B cell (primary cell): ENCODE measurements at regions not wholly inside any gene's neighbourhood (a gene's known extent, or its start where the extent isn't known, plus 50 kb on each side); places are given as distances from the start of the nearest gene placed in this dataset.

Experiments used
- ATAC-seq: fragments of 200-7000 bp; cut with Tn5 transposase; one replicate; pipeline ENCODE4 v1.10.0; 2021; ENCODE audit warnings: low read depth, mild to moderate bottlenecking, moderate number of reproducible peaks, moderate library complexity
- CTCF ChIA-PET: fragments of 350-600 bp; sonication (Branson Sonifier 250); formaldehyde crosslinking; loops from one replicate; lab custom pipeline; 2021; ENCODE audit warnings: antibody characterized with exemption, inconsistent platforms; lab: Charles Lee
- POLR2A ChIA-PET: fragments of 350-600 bp; sonication (Branson Sonifier 250); formaldehyde crosslinking; loops from one replicate; lab custom pipeline; 2021; ENCODE audit warnings: antibody characterized with exemption; lab: Charles Lee
- DNase-seq: peaks from one replicate; pipeline ENCODE4 v3.0.0; 2013
- H2AFZ ChIP-seq: 2 replicates; pipeline ENCODE4 v1.6.1; 2012; ENCODE audit warnings: mild to moderate bottlenecking, low read depth, low read length; ENCODE audit not compliant: insufficient read depth, poor library complexity, severe bottlenecking
- H3K27ac ChIP-seq, 2 donors: 1 replicate in 1 of 2; 2 replicates in 1 of 2; pipeline ENCODE4 v1.5.1; 2012 to 2013; ENCODE audit warnings: low read length in 2 of 2, mild to moderate bottlenecking in 2 of 2, moderate library complexity in 1 of 2
- H3K27me3 ChIP-seq, 4 experiments: fragments of 200-600 bp in 1 of 4; sonication (generic) in 1 of 4; replicated peaks in 1 of 4; 1 replicate in 2 of 4; 2 replicates in 2 of 4; pipeline versions ENCODE4 v1.6.1 to v1.7.0; 2013 to 2016; ENCODE audit warnings: low read length in 3 of 4, mild to moderate bottlenecking in 2 of 4, mixed read lengths in 1 of 4, moderate library complexity in 1 of 4; ENCODE audit not compliant: insufficient read depth in 4 of 4, control insufficient read depth in 3 of 4; ENCODE audit errors: control extremely low read depth in 1 of 4
- H3K36me3 ChIP-seq, 2 experiments: replicated peaks in 1 of 2; 1 replicate in 1 of 2; 2 replicates in 1 of 2; pipeline versions ENCODE4 v1.6.1 to v1.7.1; 2013; ENCODE audit warnings: low read length in 1 of 2; ENCODE audit not compliant: insufficient read depth in 2 of 2, control insufficient read depth in 1 of 2; ENCODE audit errors: control extremely low read depth in 1 of 2, extremely low read depth in 1 of 2
- H3K4me1 ChIP-seq, 2 donors: fragments of 200-600 bp in 1 of 2; sonication (generic) in 1 of 2; 1 replicate in 1 of 2; 2 replicates in 1 of 2; pipeline versions ENCODE4 v1.5.1 to v1.6.1; 2013 to 2017; ENCODE audit warnings: low read length in 2 of 2; ENCODE audit not compliant: control insufficient read depth in 2 of 2, insufficient read depth in 2 of 2
- H3K4me2 ChIP-seq: replicated peaks from 2 replicates; pipeline ENCODE3; 2012; ENCODE audit warnings: mild to moderate bottlenecking, low read depth, low read length; ENCODE audit not compliant: poor library complexity, severe bottlenecking
- H3K4me3 ChIP-seq, 5 experiments: fragments of 200-600 bp in 1 of 5; sonication (generic) in 1 of 5; 1 replicate in 3 of 5; 2 replicates in 2 of 5; pipeline versions ENCODE4 v1.5.1 to v1.7.0; 2011 to 2016; ENCODE audit warnings: low read length in 4 of 5, mild to moderate bottlenecking in 4 of 5, low read depth in 2 of 5, control low read depth in 1 of 5, moderate library complexity in 1 of 5; ENCODE audit not compliant: insufficient read depth in 1 of 5; ENCODE audit errors: control extremely low read depth in 1 of 5, extremely low read depth in 1 of 5
- H3K79me2 ChIP-seq: fragments of 200-600 bp; sonication (generic); one replicate; pipeline ENCODE4 v1.6.0; 2016; ENCODE audit warnings: low read length; ENCODE audit not compliant: control insufficient read depth, insufficient read depth
- H3K9ac ChIP-seq: fragments of 200-600 bp; sonication (generic); 2 replicates; pipeline ENCODE4 v1.6.1; 2017; ENCODE audit warnings: mild to moderate bottlenecking, low read length, moderate library complexity
- H3K9me3 ChIP-seq, 3 donors: one replicate each; pipeline versions ENCODE4 v1.6.1 to v1.7.1; 2013; ENCODE audit warnings: low read length in 2 of 3; ENCODE audit not compliant: control insufficient read depth in 2 of 3, insufficient read depth in 1 of 3; ENCODE audit errors: control extremely low read depth in 1 of 3
- H4K20me1 ChIP-seq: 2 replicates; pipeline ENCODE4 v1.6.0; 2012; ENCODE audit warnings: mild to moderate bottlenecking, low read length; ENCODE audit not compliant: insufficient read depth, control insufficient read depth, poor library complexity, severe bottlenecking
- H3K27ac Mint-ChIP-seq: one replicate; pipeline ENCODE4 v1.8.0; 2021; ENCODE audit warnings: mixed read lengths
- H3K27me3 Mint-ChIP-seq: one replicate; pipeline ENCODE4 v1.8.0; 2021; ENCODE audit warnings: mixed read lengths
- H3K4me1 Mint-ChIP-seq: one replicate; pipeline ENCODE4 v1.8.0; 2021; ENCODE audit warnings: mixed read lengths
- H3K4me3 Mint-ChIP-seq: one replicate; pipeline ENCODE4 v1.8.0; 2021; ENCODE audit warnings: mixed read lengths
- H3K9me3 Mint-ChIP-seq: one replicate; pipeline ENCODE4 v1.8.0; 2022; ENCODE audit warnings: mixed read lengths; ENCODE audit not compliant: insufficient read depth
- CTCF ChIP-seq: fragments of 200-600 bp; IDR thresholded peaks from one replicate; pipeline ENCODE4 v1.8.0; 2022; ENCODE audit warnings: antibody characterized with exemption, mild to moderate bottlenecking
- EZH2 ChIP-seq: IDR thresholded peaks from 2 replicates; pipeline ENCODE4 v1.6.1; 2012; ENCODE audit warnings: borderline replicate concordance, low read depth, mild to moderate bottlenecking, moderate library complexity, low read length; ENCODE audit not compliant: insufficient read depth, poor library complexity, severe bottlenecking
- WGBS: methylation state at CpG from one replicate; pipeline ENCODE4 v1.1.5; 2013; ENCODE audit warnings: missing lambda C conversion rate; ENCODE audit not compliant: insufficient coverage; 5-methylcytosine and 5-hydroxymethylcytosine counted together
- intact Hi-C: fragments of 100-400 bp; cut with micrococcal nuclease; formaldehyde crosslinking; loops from one replicate; pipeline ENCODE4 v1.10.0; 2022

GRCh38 chr1:96030312-96030711 lies 691.3 kb upstream of the PTBP2 start:
- no peak overlapping the region for H3K4me2 ChIP-seq
- Mint-ChIP-seq H3K4me1 (no peaks in the 10 kb centered on the region), H3K27me3 (no peaks in the 10 kb centered on the region), H3K27ac (no peak overlapping the region), H3K9me3 (peaks cover 3% of the 10 kb centered on the region), H3K4me3 (no peak overlapping the region)
- CTCF ChIA-PET: no interaction called here
- ATAC-seq (no peak), DNase-seq (no peak)
- no peak overlapping the region for H3K9ac ChIP-seq
- POLR2A ChIA-PET: no interaction called here
- H2AFZ ChIP-seq: no peak overlapping the region
- H3K79me2 ChIP-seq: no peaks in the 10 kb centered on the region
- no peak overlapping the region for H3K4me3 ChIP-seq
- WGBS: no CpG with 5 or more reads among the region's 1 CpG
- no peaks in the 10 kb centered on the region for H3K27me3 ChIP-seq
- H3K36me3 ChIP-seq: no peaks in the 10 kb centered on the region
- intact Hi-C loops: no loop called here
- H3K9me3 ChIP-seq: peaks cover 3 to 15% (median 3%) of the 10 kb centered on the region in 3 donors
- H3K4me1 ChIP-seq: no peaks in the 10 kb centered on the region
- H3K27ac ChIP-seq: no peak overlapping the region
- TF ChIP-seq CTCF (no peak), EZH2 (no peak)
- no peaks in the 10 kb centered on the region for H4K20me1 ChIP-seq

GRCh38 chr1:96034006-96034405 lies 687.6 kb upstream of the PTBP2 start:
- no peaks in the 10 kb centered on the region for H3K27me3 Mint-ChIP-seq
- Histone ChIP-seq H3K4me3 (no peak overlapping the region), H3K27ac (no peak overlapping the region), H3K79me2 (no peaks in the 10 kb centered on the region), H3K4me1 (no peaks in the 10 kb centered on the region), H3K4me2 (no peak overlapping the region), H3K36me3 (no peaks in the 10 kb centered on the region), H3K27me3 (no peaks in the 10 kb centered on the region), H3K9me3 (peaks cover 0 to 3% (median 3%) of the 10 kb centered on the region in 3 donors), H3K9ac (no peak overlapping the region), H4K20me1 (no peaks in the 10 kb centered on the region), H2AFZ (no peak overlapping the region)
- H3K27ac Mint-ChIP-seq: no peak overlapping the region
- H3K9me3 Mint-ChIP-seq: no peaks in the 10 kb centered on the region
- no peak for DNase-seq
- no peak for ATAC-seq
- ChIA-PET POLR2A (no interaction called here), CTCF (no interaction called here)
- intact Hi-C loops: no loop called here
- TF ChIP-seq EZH2 (no peak), CTCF (no peak)
- H3K4me3 Mint-ChIP-seq: no peak overlapping the region
- WGBS: no CpG with 5 or more reads among the region's 2 CpGs
- no peaks in the 10 kb centered on the region for H3K4me1 Mint-ChIP-seq
